Neural crest cell (in vitro differentiated cells): ENCODE measurements at regions not wholly inside any gene's neighbourhood (a gene's known extent, or its start where the extent isn't known, plus 50 kb on each side); places are given as distances from the start of the nearest gene placed in this dataset.

ENCODE experiments used
- DNase-seq: peaks from one replicate; pipeline ENCODE4 v3.0.0; 2021; ENCODE audit warnings: low read depth, mixed read lengths, low spot score
- H3K27ac Mint-ChIP-seq: one replicate; pipeline ENCODE4 v1.8.0; 2021; ENCODE audit warnings: mild to moderate bottlenecking, mixed read lengths; ENCODE audit not compliant: unreplicated experiment
- H3K27me3 Mint-ChIP-seq: 2 replicates; pipeline ENCODE4 v1.8.0; 2021; ENCODE audit warnings: low read depth, mild to moderate bottlenecking, mixed read lengths
- H3K36me3 Mint-ChIP-seq: 2 replicates; pipeline ENCODE4 v1.8.0; 2021; ENCODE audit warnings: low read depth, mild to moderate bottlenecking, mixed read lengths
- H3K4me1 Mint-ChIP-seq: 2 replicates; pipeline ENCODE4 v1.8.0; 2021; ENCODE audit warnings: mixed read lengths
- H3K4me3 Mint-ChIP-seq: one replicate; pipeline ENCODE4 v1.8.0; 2021; ENCODE audit warnings: mild to moderate bottlenecking, mixed read lengths
- H3K9me3 Mint-ChIP-seq: 2 replicates; pipeline ENCODE4 v1.8.0; 2021; ENCODE audit warnings: mixed read lengths
- CTCF ChIP-seq: fragments of 200-600 bp; sonication (generic); conservative IDR thresholded peaks from 2 replicates; pipeline ENCODE4 v1.5.0; 2021; ENCODE audit warnings: antibody characterized with exemption, mild to moderate bottlenecking

GRCh38 chr11:71311176-71311925 lies 59.0 kb upstream of the SHANK2 start:
- Mint-ChIP-seq H3K4me3 (no peak overlapping the region), H3K9me3 (no peaks in the 10 kb centered on the region), H3K4me1 (no peaks in the 10 kb centered on the region), H3K36me3 (no peaks in the 10 kb centered on the region), H3K27ac (no peak overlapping the region), H3K27me3 (peaks cover 5% of the 10 kb centered on the region)
- TF ChIP-seq CTCF, result no peak
- DNase-seq, result no peak

GRCh38 chr11:71310184-71310583 lies 57.8 kb upstream of the SHANK2 start:
- TF ChIP-seq CTCF, result no peak
- Mint-ChIP-seq H3K27me3 (peaks cover 5% of the 10 kb centered on the region), H3K4me1 (no peaks in the 10 kb centered on the region), H3K36me3 (no peaks in the 10 kb centered on the region), H3K9me3 (no peaks in the 10 kb centered on the region), H3K27ac (no peak overlapping the region), H3K4me3 (no peak overlapping the region)
- no peak for DNase-seq

GRCh38 chr11:71309611-71310010 lies 57.2 kb upstream of the SHANK2 start:
- no peak for DNase-seq
- Mint-ChIP-seq H3K9me3 (no peaks in the 10 kb centered on the region), H3K4me3 (no peak overlapping the region), H3K36me3 (no peaks in the 10 kb centered on the region), H3K27ac (no peak overlapping the region), H3K4me1 (no peaks in the 10 kb centered on the region), H3K27me3 (peaks cover 1% of the 10 kb centered on the region)
- no peak for TF ChIP-seq CTCF

GRCh38 chr11:71309181-71309580 lies 56.8 kb upstream of the SHANK2 start:
- DNase-seq, result no peak
- no peak for TF ChIP-seq CTCF
- Mint-ChIP-seq H3K4me3 (no peak overlapping the region), H3K27me3 (no peaks in the 10 kb centered on the region), H3K27ac (no peak overlapping the region), H3K36me3 (no peaks in the 10 kb centered on the region), H3K4me1 (no peaks in the 10 kb centered on the region), H3K9me3 (no peaks in the 10 kb centered on the region)

GRCh38 chr11:71307811-71308645 lies 55.7 kb upstream of the SHANK2 start:
- H3K27me3 Mint-ChIP-seq, result peaks cover 3% of the 10 kb centered on the region
- no peaks in the 10 kb centered on the region for H3K9me3 Mint-ChIP-seq
- no peak for TF ChIP-seq CTCF

More at GRCh38 chr11:71307811-71308645, 55.7 kb upstream of the SHANK2 start:
- Mint-ChIP-seq H3K4me1 (no peaks in the 10 kb centered on the region), H3K27ac (no peak overlapping the region), H3K36me3 (no peaks in the 10 kb centered on the region), H3K4me3 (no peak overlapping the region)
- DNase-seq, result no peak
